Endothelial cell of umbilical vein (primary cell): ENCODE measurements at regions not wholly inside any gene's neighbourhood (a gene's known extent, or its start where the extent isn't known, plus 50 kb on each side); places are given as distances from the start of the nearest gene placed in this dataset.
"Not testable (repeated sequence)": the region's sequence is repeated elsewhere in the genome, so short reads cannot be mapped to it uniquely, and the experiment has no call there.

Experiments used
- CTCF ChIP-seq, 2 donors: IDR thresholded peaks; 1 replicate in 1 of 2; 2 replicates in 1 of 2; pipeline ENCODE4 v1.5.1; 2011; ENCODE audit warnings: low read length in 2 of 2, mild to moderate bottlenecking in 2 of 2, moderate library complexity in 2 of 2, control low read depth in 1 of 2, inconsistent platforms in 1 of 2, low read depth in 1 of 2; ENCODE audit not compliant: insufficient read depth in 1 of 2; ENCODE audit errors: extremely low read depth in 1 of 2
- POLR2AphosphoS5 ChIP-seq: IDR thresholded peaks from 2 replicates; pipeline ENCODE4 v1.6.1; 2012; ENCODE audit warnings: low read depth, mild to moderate bottlenecking, control low read depth, low read length, moderate library complexity; ENCODE audit not compliant: insufficient read depth
- TF ChIP-seq, protein P1 (sequence below): IDR thresholded peaks from 2 replicates; pipeline ENCODE4 v1.6.1; 2011; ENCODE audit not compliant: insufficient read depth, insufficient read length

- not testable (repeated sequence) for TF ChIP-seq CTCF (IDR thresholded peaks at IDR 0.05; ENCODE audit: extremely low read depth in 1 of 2, insufficient read depth in 1 of 2, low read depth in 1 of 2, low read length in 2 of 2); POLR2AphosphoS5
- TF ChIP-seq, protein P1, sequence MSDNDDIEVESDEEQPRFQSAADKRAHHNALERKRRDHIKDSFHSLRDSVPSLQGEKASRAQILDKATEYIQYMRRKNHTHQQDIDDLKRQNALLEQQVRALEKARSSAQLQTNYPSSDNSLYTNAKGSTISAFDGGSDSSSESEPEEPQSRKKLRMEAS: not testable (repeated sequence)
Measured at GRCh38 chrY:26664245-26664644, 1042.3 kb downstream of the CDY1 start.
